NT2/D1 (cell line): ENCODE measurements at regions not wholly inside any gene's neighbourhood (a gene's known extent, or its start where the extent isn't known, plus 50 kb on each side); places are given as distances from the start of the nearest gene placed in this dataset.
"Not testable (repeated sequence)": the region's sequence is repeated elsewhere in the genome, so short reads cannot be mapped to it uniquely, and the experiment has no call there.

ENCODE experiments used
- SUZ12 ChIP-seq: IDR thresholded peaks from 2 replicates; pipeline ENCODE4 v1.6.1; 2011; ENCODE audit not compliant: insufficient read length, insufficient read depth; ENCODE audit errors: extremely low read depth
- YY1 ChIP-seq: IDR thresholded peaks from 2 replicates; pipeline ENCODE4 v1.6.1; 2011; ENCODE audit not compliant: insufficient read length, insufficient read depth
- ZNF274 ChIP-seq: IDR thresholded peaks from 2 replicates; pipeline ENCODE4 v1.6.1; 2011; ENCODE audit warnings: mild to moderate bottlenecking, low read depth, low read length

DNA sequence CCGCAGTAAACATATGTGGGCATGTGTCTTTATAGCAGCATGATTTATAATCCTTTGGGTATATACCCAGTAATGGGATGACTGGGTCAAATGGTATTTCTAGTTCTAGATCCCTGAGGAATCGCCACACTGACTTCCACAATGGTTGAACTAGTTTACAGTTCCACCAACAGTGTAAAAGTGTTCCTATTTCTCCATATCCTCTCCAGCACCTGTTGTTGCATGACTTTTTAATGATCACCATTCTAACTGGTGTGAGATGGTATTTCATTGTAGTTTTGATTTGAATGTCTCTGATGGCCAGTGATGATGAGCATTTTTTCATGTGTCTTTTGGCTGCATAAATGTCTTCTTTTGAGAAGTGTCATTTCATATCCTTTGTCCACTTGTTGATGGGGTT lies 238.6 kb upstream of the ZNF337 start:
- TF ChIP-seq YY1, ZNF274, SUZ12: not testable (repeated sequence)
